Transverse colon (tissue), 4 donors: ENCODE measurements at regions not wholly inside any gene's neighbourhood (a gene's known extent, or its start where the extent isn't known, plus 50 kb on each side); places are given as distances from the start of the nearest gene placed in this dataset.

Experiments used
- EP300 ChIP-seq: sonication (generic); formaldehyde crosslinking; IDR thresholded peaks from one replicate; pipeline ENCODE4 v1.6.1; 2017; ENCODE audit warnings: antibody characterized with exemption, low read depth
- POLR2A ChIP-seq: fragments of 450-650 bp; IDR thresholded peaks from one replicate; pipeline ENCODE4 v1.6.1; 2016; ENCODE audit warnings: antibody characterized with exemption, mild to moderate bottlenecking, moderate library complexity
- POLR2AphosphoS5 ChIP-seq, 3 donors: sonication (generic); formaldehyde crosslinking; IDR thresholded peaks; one replicate each; pipeline ENCODE4 v1.6.1; 2016; ENCODE audit warnings: antibody characterized with exemption in 3 of 3
- TF ChIP-seq, protein P1 (sequence below), 5 experiments: fragments of 200-600 bp in 3 of 5; fragments of 450-650 bp in 2 of 5; sonication (generic) in 3 of 5; IDR thresholded peaks; 1 replicate in 2 of 5; 2 replicates in 3 of 5; pipeline ENCODE4 v1.5.1; 2016 to 2017; ENCODE audit warnings: antibody characterized with exemption in 5 of 5, inconsistent platforms in 3 of 5, mild to moderate bottlenecking in 2 of 5, moderate library complexity in 1 of 5

DNA sequence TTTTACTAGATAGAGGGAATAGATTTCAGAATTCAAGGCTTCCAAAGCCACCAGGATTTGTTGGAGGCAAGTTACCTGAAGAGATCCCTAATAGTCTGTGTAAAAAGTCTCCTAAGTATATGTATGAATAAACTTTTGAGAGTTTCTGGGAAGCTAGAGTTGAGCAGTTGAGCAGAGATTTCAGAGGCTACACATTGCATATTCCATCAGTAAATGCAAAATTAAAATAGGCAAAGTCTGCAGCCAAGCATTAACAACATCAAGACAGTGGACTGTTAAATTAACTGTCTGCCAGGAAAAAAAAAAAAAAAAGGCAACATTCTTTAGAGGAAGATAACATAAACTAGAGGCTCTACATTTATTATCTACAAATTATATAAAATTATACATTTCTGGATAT lies 420.4 kb upstream of the TMEFF2 start:
- TF ChIP-seq POLR2A (no peak), POLR2AphosphoS5 (IDR thresholded peaks at IDR 0.05) (no peak), EP300 (no peak)
- TF ChIP-seq, protein P1, sequence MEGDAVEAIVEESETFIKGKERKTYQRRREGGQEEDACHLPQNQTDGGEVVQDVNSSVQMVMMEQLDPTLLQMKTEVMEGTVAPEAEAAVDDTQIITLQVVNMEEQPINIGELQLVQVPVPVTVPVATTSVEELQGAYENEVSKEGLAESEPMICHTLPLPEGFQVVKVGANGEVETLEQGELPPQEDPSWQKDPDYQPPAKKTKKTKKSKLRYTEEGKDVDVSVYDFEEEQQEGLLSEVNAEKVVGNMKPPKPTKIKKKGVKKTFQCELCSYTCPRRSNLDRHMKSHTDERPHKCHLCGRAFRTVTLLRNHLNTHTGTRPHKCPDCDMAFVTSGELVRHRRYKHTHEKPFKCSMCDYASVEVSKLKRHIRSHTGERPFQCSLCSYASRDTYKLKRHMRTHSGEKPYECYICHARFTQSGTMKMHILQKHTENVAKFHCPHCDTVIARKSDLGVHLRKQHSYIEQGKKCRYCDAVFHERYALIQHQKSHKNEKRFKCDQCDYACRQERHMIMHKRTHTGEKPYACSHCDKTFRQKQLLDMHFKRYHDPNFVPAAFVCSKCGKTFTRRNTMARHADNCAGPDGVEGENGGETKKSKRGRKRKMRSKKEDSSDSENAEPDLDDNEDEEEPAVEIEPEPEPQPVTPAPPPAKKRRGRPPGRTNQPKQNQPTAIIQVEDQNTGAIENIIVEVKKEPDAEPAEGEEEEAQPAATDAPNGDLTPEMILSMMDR (IDR thresholded peaks at IDR 0.05) = no peak
